ENCODE measurements at regions not wholly inside any gene's neighbourhood (a gene's known extent, or its start where the extent isn't known, plus 50 kb on each side); places are given as distances from the start of the nearest gene placed in this dataset.

DNA sequence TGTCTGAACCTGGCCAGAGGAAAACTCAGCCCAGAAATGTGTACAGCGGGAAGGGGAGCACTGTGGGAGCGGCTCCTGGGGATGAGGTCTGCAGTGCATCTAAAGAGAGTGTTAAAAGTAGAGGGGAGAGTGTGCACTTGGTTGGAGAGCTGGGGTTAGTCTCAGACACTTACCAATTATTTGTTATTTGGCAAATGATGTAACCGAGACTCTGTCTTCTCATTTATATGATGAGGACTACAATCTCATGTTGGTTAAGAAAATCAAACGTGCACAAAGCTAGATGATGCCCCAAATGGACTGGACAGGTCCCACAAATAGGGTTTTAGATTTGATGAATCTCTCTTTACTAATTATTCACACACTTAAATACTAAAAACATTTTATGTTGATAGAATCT, 962.4 kb downstream of the GATA3 start:
- H3K27ac Mint-ChIP-seq: no peak overlapping the region
- H3K27me3 Mint-ChIP-seq (ENCODE audit: low read depth, poor library complexity): peaks cover 6% of the 10 kb centered on the region
- no peak for DNase-seq
- no peaks in the 10 kb centered on the region for H3K9me3 Mint-ChIP-seq
- no peak overlapping the region for H3K4me3 Mint-ChIP-seq
- no peaks in the 10 kb centered on the region for H3K4me1 Mint-ChIP-seq
- H3K36me3 Mint-ChIP-seq (ENCODE audit: low read depth): no peaks in the 10 kb centered on the region
- TF ChIP-seq CTCF (IDR thresholded peaks at IDR 0.05): no peak

DNA sequence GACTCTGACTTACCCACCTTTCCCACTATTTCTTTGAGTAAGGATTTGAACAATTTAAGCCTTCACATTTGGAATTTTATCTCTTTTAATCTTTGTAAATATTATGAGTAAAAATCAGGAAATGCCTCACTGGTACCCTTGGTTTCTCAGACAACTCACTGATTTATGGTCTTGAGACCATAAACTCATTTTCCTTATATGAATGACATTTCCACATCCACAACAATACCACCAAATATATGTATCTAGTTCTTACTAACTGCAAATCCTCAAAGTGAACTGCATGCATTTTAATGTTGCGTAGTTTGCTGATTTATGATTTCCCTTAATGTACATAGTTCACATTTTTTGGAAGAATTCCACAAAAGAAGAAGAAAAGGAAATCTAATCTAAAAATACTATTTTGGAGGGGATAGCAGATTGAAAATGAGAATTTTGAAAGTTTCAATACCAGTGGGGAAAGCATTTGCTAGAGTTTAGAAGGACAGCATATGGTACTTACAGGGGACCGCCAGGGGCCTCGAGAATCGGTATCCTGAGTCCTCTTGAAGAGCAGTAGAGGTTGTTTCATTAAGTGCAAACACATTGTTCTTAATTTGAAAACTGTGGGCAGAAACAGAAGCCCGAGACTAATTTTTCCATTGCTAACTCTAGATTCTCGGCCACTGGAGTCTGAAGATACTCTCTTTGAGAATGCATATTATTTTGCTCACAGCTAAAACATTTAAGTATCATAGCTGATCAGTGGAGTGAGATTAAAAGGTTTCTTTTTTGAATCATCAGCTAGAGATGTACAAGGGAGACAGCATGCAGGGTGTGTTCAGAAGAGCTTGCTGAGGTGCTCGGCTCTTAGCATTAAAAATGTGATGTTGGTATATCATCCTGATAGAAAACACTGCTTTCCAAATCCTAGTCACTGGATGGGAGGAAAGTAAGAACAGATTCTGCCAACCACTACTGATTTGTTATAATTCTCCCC, 964.0 kb downstream of the GATA3 start:
- Mint-ChIP-seq H3K27ac (no peak overlapping the region), H3K9me3 (no peaks in the 10 kb centered on the region), H3K36me3 (ENCODE audit: low read depth) (no peaks in the 10 kb centered on the region), H3K4me3 (no peak overlapping the region), H3K4me1 (no peaks in the 10 kb centered on the region), H3K27me3 (ENCODE audit: low read depth, poor library complexity) (peaks cover 11% of the 10 kb centered on the region)
- no peak for DNase-seq
- no peak for TF ChIP-seq CTCF (IDR thresholded peaks at IDR 0.05)

DNA sequence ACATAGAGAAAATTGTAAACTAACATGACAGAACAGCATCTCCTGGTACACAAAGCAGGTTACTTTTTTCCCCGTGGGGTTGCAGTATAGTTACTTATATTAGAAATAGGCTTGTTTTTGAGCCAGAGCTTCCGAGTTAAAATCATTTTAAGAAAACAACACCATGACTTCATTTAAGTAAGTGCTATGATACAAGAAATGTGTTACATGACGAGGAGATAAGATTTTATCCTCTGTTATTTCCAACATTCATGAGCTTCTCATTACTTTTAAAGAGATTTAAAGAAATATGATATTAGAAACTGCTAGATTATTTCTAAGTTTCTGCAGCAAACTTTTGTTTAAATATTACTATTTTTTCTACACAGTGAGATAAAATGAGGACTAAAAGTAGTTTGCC, 968.7 kb downstream of the GATA3 start:
- Mint-ChIP-seq H3K4me1 (no peaks in the 10 kb centered on the region), H3K27ac (no peak overlapping the region), H3K9me3 (no peaks in the 10 kb centered on the region), H3K27me3 (ENCODE audit: low read depth, poor library complexity) (peaks cover 22% of the 10 kb centered on the region), H3K36me3 (ENCODE audit: low read depth) (no peaks in the 10 kb centered on the region), H3K4me3 (no peak overlapping the region)
- no peak for TF ChIP-seq CTCF (IDR thresholded peaks at IDR 0.05)
- DNase-seq: no peak

DNA sequence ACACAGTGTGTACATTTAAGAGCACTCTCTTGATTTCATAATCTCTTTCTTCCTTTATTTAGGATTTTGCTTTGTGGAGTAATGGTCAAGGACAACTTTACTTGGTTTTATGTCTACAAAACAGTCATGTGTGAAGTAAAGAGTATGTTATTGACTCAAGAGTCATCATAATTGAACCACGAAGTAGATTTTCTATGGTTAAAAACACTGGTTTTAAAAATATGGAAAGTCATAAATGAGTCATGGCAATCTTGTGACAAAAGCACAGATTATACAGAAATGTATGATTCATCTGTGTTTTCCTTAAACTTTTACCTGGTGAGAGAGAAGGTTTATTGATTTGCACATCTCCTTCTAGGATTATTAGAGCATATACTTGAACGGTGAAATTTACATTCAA, 969.7 kb downstream of the GATA3 start:
- Mint-ChIP-seq H3K4me1 (no peaks in the 10 kb centered on the region), H3K4me3 (no peak overlapping the region), H3K27me3 (ENCODE audit: low read depth, poor library complexity) (peaks cover 22% of the 10 kb centered on the region), H3K9me3 (no peaks in the 10 kb centered on the region), H3K27ac (no peak overlapping the region), H3K36me3 (ENCODE audit: low read depth) (no peaks in the 10 kb centered on the region)
- TF ChIP-seq CTCF (IDR thresholded peaks at IDR 0.05): no peak
- DNase-seq: no peak

GRCh38 chr10:9028231-9028630, 973.7 kb downstream of the GATA3 start:
- no peak for TF ChIP-seq CTCF (IDR thresholded peaks at IDR 0.05)
- DNase-seq: no peak
- no peak overlapping the region for H3K4me3 Mint-ChIP-seq
- no peaks in the 10 kb centered on the region for H3K36me3 Mint-ChIP-seq (ENCODE audit: low read depth)
- no peaks in the 10 kb centered on the region for H3K4me1 Mint-ChIP-seq
- no peak overlapping the region for H3K27ac Mint-ChIP-seq
- H3K27me3 Mint-ChIP-seq (ENCODE audit: low read depth, poor library complexity): peaks cover 14% of the 10 kb centered on the region
- H3K9me3 Mint-ChIP-seq: no peaks in the 10 kb centered on the region

- no peaks in the 10 kb centered on the region for H3K4me1 Mint-ChIP-seq
- H3K36me3 Mint-ChIP-seq (ENCODE audit: low read depth): no peaks in the 10 kb centered on the region
- DNase-seq: no peak
- peaks cover 8% of the 10 kb centered on the region for H3K9me3 Mint-ChIP-seq
- H3K27ac Mint-ChIP-seq: no peak overlapping the region
- H3K27me3 Mint-ChIP-seq (ENCODE audit: low read depth, poor library complexity): peaks cover 7% of the 10 kb centered on the region
- TF ChIP-seq CTCF (IDR thresholded peaks at IDR 0.05): no peak
- no peak overlapping the region for H3K4me3 Mint-ChIP-seq
Measured at GRCh38 chr10:9035355-9035754, 980.9 kb downstream of the GATA3 start.

All from nephron progenitor cell (in vitro differentiated cells).